Bronchial epithelial cell (primary cell): ENCODE measurements at regions not wholly inside any gene's neighbourhood (a gene's known extent, or its start where the extent isn't known, plus 50 kb on each side); places are given as distances from the start of the nearest gene placed in this dataset.

Experiments
- DNase-seq: peaks from one replicate; pipeline ENCODE4 v3.0.0-alpha.2; 2010; ENCODE audit warnings: low read depth
- FAIRE-seq: peaks from 2 replicates; lab custom pipeline; 2011; peaks lifted over from hg19 to GRCh38; lab: Jason Lieb, UNC
- H3K27me3 ChIP-seq: 2 replicates; pipeline ENCODE4 v1.5.1; 2011; ENCODE audit warnings: low read length; ENCODE audit not compliant: control insufficient read depth, insufficient read depth
- H3K36me3 ChIP-seq: 2 replicates; pipeline ENCODE4 v1.5.1; 2011; ENCODE audit warnings: low read length; ENCODE audit not compliant: control insufficient read depth, insufficient read depth
- H3K4me3 ChIP-seq: 2 replicates; pipeline ENCODE4 v1.5.1; 2011; ENCODE audit warnings: mild to moderate bottlenecking, low read depth, low read length, control low read depth
- CTCF ChIP-seq: IDR thresholded peaks from 2 replicates; pipeline ENCODE4 v1.5.1; 2011; ENCODE audit warnings: mild to moderate bottlenecking, moderate library complexity, low read length, control low read depth, inconsistent platforms; ENCODE audit not compliant: insufficient read depth, severe bottlenecking

DNA sequence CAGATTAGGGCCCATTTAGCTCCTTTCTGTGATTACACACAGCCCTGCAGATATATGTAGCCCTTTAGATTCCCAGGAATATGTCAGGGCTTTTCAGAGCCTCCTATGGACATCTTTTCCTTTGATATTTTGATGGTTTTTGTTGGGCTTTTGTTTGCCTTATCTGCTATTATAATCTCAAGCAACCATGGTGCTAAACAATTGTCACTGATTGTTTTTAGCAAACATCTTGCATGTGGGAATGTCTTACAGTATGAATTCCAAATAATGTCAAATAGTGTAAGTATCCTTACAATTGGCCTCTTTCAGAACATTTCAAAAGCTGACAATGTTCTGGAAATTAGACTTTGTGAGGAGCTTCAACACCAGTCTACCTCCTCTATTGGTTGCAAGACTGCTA lies 333.6 kb upstream of the OPRM1 start:
- no peak for TF ChIP-seq CTCF
- H3K27me3 ChIP-seq, result no peaks in the 10 kb centered on the region
- no peaks in the 10 kb centered on the region for H3K36me3 ChIP-seq
- FAIRE-seq (no peak), DNase-seq (no peak)
- no peak overlapping the region for H3K4me3 ChIP-seq

- TF ChIP-seq CTCF, result no peak
These were observed 336.4 kb upstream of the OPRM1 start for GRCh38 chr6:153702671-153703070.

GRCh38 chr6:153698637-153699036 lies 340.4 kb upstream of the OPRM1 start:
- Histone ChIP-seq H3K4me3 (no peak overlapping the region), H3K27me3 (no peaks in the 10 kb centered on the region), H3K36me3 (no peaks in the 10 kb centered on the region)
- DNase-seq (no peak), FAIRE-seq (no peak)
- no peak for TF ChIP-seq CTCF

More at GRCh38 chr6:153702671-153703070, 336.4 kb upstream of the OPRM1 start:
- Histone ChIP-seq H3K27me3 (no peaks in the 10 kb centered on the region), H3K4me3 (no peak overlapping the region), H3K36me3 (no peaks in the 10 kb centered on the region)
- DNase-seq (no peak), FAIRE-seq (no peak)

- FAIRE-seq, result no peak
- TF ChIP-seq CTCF, result no peak
- DNase-seq, result no peak
These were observed 341.0 kb upstream of the OPRM1 start for GRCh38 chr6:153698001-153698400.

DNA sequence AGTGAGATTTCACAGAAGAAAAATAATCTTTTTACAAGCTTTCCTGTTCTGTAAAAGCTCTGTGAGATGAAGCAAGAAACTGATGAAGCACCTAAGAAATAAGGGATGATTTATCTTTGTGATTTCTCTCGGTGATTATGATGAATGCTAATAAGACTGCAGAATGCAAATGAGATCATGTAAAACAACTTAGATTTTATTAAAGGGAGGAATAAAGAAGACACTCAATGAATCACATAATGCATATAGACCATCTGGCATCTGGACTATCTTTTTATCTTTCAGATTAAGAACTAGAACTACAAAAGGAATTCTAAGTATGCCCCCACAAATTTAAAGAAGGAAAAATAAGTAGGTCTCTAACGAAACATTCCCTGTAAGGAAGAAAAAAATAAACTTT lies 361.5 kb upstream of the OPRM1 start:
- Histone ChIP-seq H3K27me3 (no peaks in the 10 kb centered on the region), H3K36me3 (no peaks in the 10 kb centered on the region), H3K4me3 (no peak overlapping the region)
- DNase-seq (no peak), FAIRE-seq (no peak)
- TF ChIP-seq CTCF, result no peak

More at GRCh38 chr6:153698001-153698400, 341.0 kb upstream of the OPRM1 start:
- Histone ChIP-seq H3K27me3 (no peaks in the 10 kb centered on the region), H3K36me3 (no peaks in the 10 kb centered on the region), H3K4me3 (no peak overlapping the region)

GRCh38 chr6:153673750-153674149 lies 365.3 kb upstream of the OPRM1 start:
- FAIRE-seq, result no peak
- no peak overlapping the region for H3K4me3 ChIP-seq
- DNase-seq, result no peak
- H3K27me3 ChIP-seq, result no peaks in the 10 kb centered on the region
- no peaks in the 10 kb centered on the region for H3K36me3 ChIP-seq
- TF ChIP-seq CTCF, result no peak
